ENCODE measurements at regions not wholly inside any gene's neighbourhood (a gene's known extent, or its start where the extent isn't known, plus 50 kb on each side); places are given as distances from the start of the nearest gene placed in this dataset.

GRCh38 chr5:88438006-88438405 lies 169.4 kb upstream of the TMEM161B start:
- H3K4me3 Mint-ChIP-seq, result no peak overlapping the region
- no peak for ATAC-seq (ENCODE audit: low read depth in 2 of 2)

GRCh38 chr5:88436290-88436689 lies 167.6 kb upstream of the TMEM161B start:
- no peaks in the 10 kb centered on the region for H3K36me3 ChIP-seq (ENCODE audit: control insufficient read depth, insufficient read depth, low read length)
- H3K4me3 Mint-ChIP-seq, result no peak overlapping the region
- DNase-seq (no peak), ATAC-seq (ENCODE audit: low read depth in 2 of 2) (no peak)
- no peak overlapping the region for H3K27ac ChIP-seq (ENCODE audit: insufficient read depth, low read length, poor library complexity, severe bottlenecking)
- H3K27me3 ChIP-seq (ENCODE audit: control insufficient read depth, insufficient read depth, low read length), result no peaks in the 10 kb centered on the region
- H3K27me3 Mint-ChIP-seq, result peaks cover 5% of the 10 kb centered on the region
- H3K4me1 ChIP-seq (ENCODE audit: control insufficient read depth, insufficient read depth, low read length, poor library complexity, severe bottlenecking), result no peaks in the 10 kb centered on the region
- H3K4me3 ChIP-seq (ENCODE audit: low read depth, low read length), result no peak overlapping the region
- no peak overlapping the region for H3K27ac Mint-ChIP-seq
- H3K9me3 ChIP-seq (ENCODE audit: control insufficient read depth in 2 of 2, low read length in 2 of 2), result no peaks in the 10 kb centered on the region
- H3K4me1 Mint-ChIP-seq, result no peaks in the 10 kb centered on the region
- H3K36me3 Mint-ChIP-seq, result no peaks in the 10 kb centered on the region
- H3K9me3 Mint-ChIP-seq, result peaks cover 0 to 3% (median 0%) of the 10 kb centered on the region in 7 donors

More at GRCh38 chr5:88438006-88438405, 169.4 kb upstream of the TMEM161B start:
- no peaks in the 10 kb centered on the region for H3K36me3 ChIP-seq (ENCODE audit: control insufficient read depth, insufficient read depth, low read length)
- H3K4me1 ChIP-seq (ENCODE audit: control insufficient read depth, insufficient read depth, low read length, poor library complexity, severe bottlenecking), result no peaks in the 10 kb centered on the region
- no peak overlapping the region for H3K4me3 ChIP-seq (ENCODE audit: low read depth, low read length)
- no peaks in the 10 kb centered on the region for H3K36me3 Mint-ChIP-seq
- H3K9me3 Mint-ChIP-seq, result peaks cover 0 to 2% (median 0%) of the 10 kb centered on the region in 7 donors
- no peaks in the 10 kb centered on the region for H3K4me1 Mint-ChIP-seq
- no peak overlapping the region for H3K27ac Mint-ChIP-seq
- H3K27me3 ChIP-seq (ENCODE audit: control insufficient read depth, insufficient read depth, low read length), result no peaks in the 10 kb centered on the region
- H3K27ac ChIP-seq (ENCODE audit: insufficient read depth, low read length, poor library complexity, severe bottlenecking), result no peak overlapping the region
- H3K27me3 Mint-ChIP-seq, result peaks cover 5% of the 10 kb centered on the region
- H3K9me3 ChIP-seq (ENCODE audit: control insufficient read depth in 2 of 2, low read length in 2 of 2), result no peaks in the 10 kb centered on the region
- DNase-seq, result no peak

- Histone ChIP-seq H3K4me1 (ENCODE audit: control insufficient read depth, insufficient read depth, low read length, poor library complexity, severe bottlenecking) (no peaks in the 10 kb centered on the region), H3K36me3 (ENCODE audit: control insufficient read depth, insufficient read depth, low read length) (no peaks in the 10 kb centered on the region), H3K9me3 (ENCODE audit: control insufficient read depth in 2 of 2, low read length in 2 of 2) (no peaks in the 10 kb centered on the region), H3K27ac (ENCODE audit: insufficient read depth, low read length, poor library complexity, severe bottlenecking) (no peak overlapping the region), H3K27me3 (ENCODE audit: control insufficient read depth, insufficient read depth, low read length) (no peaks in the 10 kb centered on the region), H3K4me3 (ENCODE audit: low read depth, low read length) (no peak overlapping the region)
- Mint-ChIP-seq H3K27ac (no peak overlapping the region), H3K4me3 (no peak overlapping the region), H3K9me3 (peaks cover 0 to 5% (median 0%) of the 10 kb centered on the region in 7 donors), H3K36me3 (no peaks in the 10 kb centered on the region), H3K4me1 (no peaks in the 10 kb centered on the region), H3K27me3 (no peaks in the 10 kb centered on the region)
- ATAC-seq (ENCODE audit: low read depth in 2 of 2) (no peak), DNase-seq (no peak)
Observed at GRCh38 chr5:88428633-88429032, 160.0 kb upstream of the TMEM161B start.

- H3K27ac Mint-ChIP-seq, result no peak overlapping the region
Observed at GRCh38 chr5:88426441-88426840, 157.8 kb upstream of the TMEM161B start.

GRCh38 chr5:88425124-88425523 lies 156.5 kb upstream of the TMEM161B start:
- Mint-ChIP-seq H3K36me3 (no peaks in the 10 kb centered on the region), H3K27me3 (no peaks in the 10 kb centered on the region), H3K4me1 (no peaks in the 10 kb centered on the region), H3K27ac (no peak overlapping the region), H3K4me3 (no peak overlapping the region), H3K9me3 (peaks cover 0 to 2% (median 0%) of the 10 kb centered on the region in 7 donors)
- no peaks in the 10 kb centered on the region for H3K36me3 ChIP-seq (ENCODE audit: control insufficient read depth, insufficient read depth, low read length)
- ATAC-seq (ENCODE audit: low read depth in 2 of 2) (no peak), DNase-seq (no peak)
- no peaks in the 10 kb centered on the region for H3K4me1 ChIP-seq (ENCODE audit: control insufficient read depth, insufficient read depth, low read length, poor library complexity, severe bottlenecking)
- H3K9me3 ChIP-seq (ENCODE audit: control insufficient read depth in 2 of 2, low read length in 2 of 2), result no peaks in the 10 kb centered on the region
- H3K27ac ChIP-seq (ENCODE audit: insufficient read depth, low read length, poor library complexity, severe bottlenecking), result no peak overlapping the region
- no peak overlapping the region for H3K4me3 ChIP-seq (ENCODE audit: low read depth, low read length)
- H3K27me3 ChIP-seq (ENCODE audit: control insufficient read depth, insufficient read depth, low read length), result no peaks in the 10 kb centered on the region

More at GRCh38 chr5:88426441-88426840, 157.8 kb upstream of the TMEM161B start:
- Histone ChIP-seq H3K27ac (ENCODE audit: insufficient read depth, low read length, poor library complexity, severe bottlenecking) (no peak overlapping the region), H3K9me3 (ENCODE audit: control insufficient read depth in 2 of 2, low read length in 2 of 2) (no peaks in the 10 kb centered on the region), H3K36me3 (ENCODE audit: control insufficient read depth, insufficient read depth, low read length) (no peaks in the 10 kb centered on the region), H3K4me3 (ENCODE audit: low read depth, low read length) (no peak overlapping the region), H3K27me3 (ENCODE audit: control insufficient read depth, insufficient read depth, low read length) (no peaks in the 10 kb centered on the region), H3K4me1 (ENCODE audit: control insufficient read depth, insufficient read depth, low read length, poor library complexity, severe bottlenecking) (no peaks in the 10 kb centered on the region)
- no peak overlapping the region for H3K4me3 Mint-ChIP-seq
- H3K27me3 Mint-ChIP-seq, result no peaks in the 10 kb centered on the region
- H3K9me3 Mint-ChIP-seq, result peaks cover 0 to 2% (median 0%) of the 10 kb centered on the region in 7 donors
- ATAC-seq (ENCODE audit: low read depth in 2 of 2), result no peak
- no peak for DNase-seq
- H3K36me3 Mint-ChIP-seq, result no peaks in the 10 kb centered on the region
- no peaks in the 10 kb centered on the region for H3K4me1 Mint-ChIP-seq

GRCh38 chr5:88419931-88420330 lies 151.3 kb upstream of the TMEM161B start:
- Mint-ChIP-seq H3K9me3 (peaks cover 0 to 5% (median 0%) of the 10 kb centered on the region in 7 donors), H3K27me3 (no peaks in the 10 kb centered on the region), H3K27ac (no peak overlapping the region), H3K4me1 (no peaks in the 10 kb centered on the region), H3K4me3 (no peak overlapping the region), H3K36me3 (no peaks in the 10 kb centered on the region)
- DNase-seq (no peak), ATAC-seq (ENCODE audit: low read depth in 2 of 2) (no peak)
- no peaks in the 10 kb centered on the region for H3K36me3 ChIP-seq (ENCODE audit: control insufficient read depth, insufficient read depth, low read length)
- no peaks in the 10 kb centered on the region for H3K4me1 ChIP-seq (ENCODE audit: control insufficient read depth, insufficient read depth, low read length, poor library complexity, severe bottlenecking)
- H3K27ac ChIP-seq (ENCODE audit: insufficient read depth, low read length, poor library complexity, severe bottlenecking), result no peak overlapping the region
- H3K27me3 ChIP-seq (ENCODE audit: control insufficient read depth, insufficient read depth, low read length), result no peaks in the 10 kb centered on the region
- H3K4me3 ChIP-seq (ENCODE audit: low read depth, low read length), result no peak overlapping the region
- no peaks in the 10 kb centered on the region for H3K9me3 ChIP-seq (ENCODE audit: control insufficient read depth in 2 of 2, low read length in 2 of 2)

GRCh38 chr5:88407341-88407740 lies 138.7 kb upstream of the TMEM161B start:
- H3K27ac Mint-ChIP-seq, result no peak overlapping the region
- DNase-seq, result no peak
- Histone ChIP-seq H3K9me3 (ENCODE audit: control insufficient read depth in 2 of 2, low read length in 2 of 2) (no peaks in the 10 kb centered on the region), H3K27me3 (ENCODE audit: control insufficient read depth, insufficient read depth, low read length) (no peaks in the 10 kb centered on the region), H3K4me3 (ENCODE audit: low read depth, low read length) (no peak overlapping the region), H3K4me1 (ENCODE audit: control insufficient read depth, insufficient read depth, low read length, poor library complexity, severe bottlenecking) (no peaks in the 10 kb centered on the region), H3K36me3 (ENCODE audit: control insufficient read depth, insufficient read depth, low read length) (no peaks in the 10 kb centered on the region), H3K27ac (ENCODE audit: insufficient read depth, low read length, poor library complexity, severe bottlenecking) (no peak overlapping the region)
- ATAC-seq (ENCODE audit: low read depth in 2 of 2), result no peak
- H3K36me3 Mint-ChIP-seq, result no peaks in the 10 kb centered on the region
- no peaks in the 10 kb centered on the region for H3K4me1 Mint-ChIP-seq
- H3K4me3 Mint-ChIP-seq, result no peak overlapping the region
- H3K27me3 Mint-ChIP-seq, result no peaks in the 10 kb centered on the region
- peaks cover 0 to 2% (median 0%) of the 10 kb centered on the region in 7 donors for H3K9me3 Mint-ChIP-seq

- Mint-ChIP-seq H3K9me3 (peaks cover 0 to 2% (median 0%) of the 10 kb centered on the region in 7 donors), H3K4me1 (no peaks in the 10 kb centered on the region), H3K4me3 (no peak overlapping the region), H3K27me3 (no peaks in the 10 kb centered on the region), H3K36me3 (no peaks in the 10 kb centered on the region), H3K27ac (no peak overlapping the region)
- DNase-seq (no peak), ATAC-seq (ENCODE audit: low read depth in 2 of 2) (no peak)
- Histone ChIP-seq H3K27ac (ENCODE audit: insufficient read depth, low read length, poor library complexity, severe bottlenecking) (no peak overlapping the region), H3K9me3 (ENCODE audit: control insufficient read depth in 2 of 2, low read length in 2 of 2) (no peaks in the 10 kb centered on the region), H3K36me3 (ENCODE audit: control insufficient read depth, insufficient read depth, low read length) (no peaks in the 10 kb centered on the region), H3K4me1 (ENCODE audit: control insufficient read depth, insufficient read depth, low read length, poor library complexity, severe bottlenecking) (no peaks in the 10 kb centered on the region), H3K27me3 (ENCODE audit: control insufficient read depth, insufficient read depth, low read length) (no peaks in the 10 kb centered on the region), H3K4me3 (ENCODE audit: low read depth, low read length) (no peak overlapping the region)
Observed at GRCh38 chr5:88405783-88406182, 137.1 kb upstream of the TMEM161B start.
